Left ventricle myocardium superior (tissue), 1 donor: ENCODE measurements at regions not wholly inside any gene's neighbourhood (a gene's known extent, or its start where the extent isn't known, plus 50 kb on each side); places are given as distances from the start of the nearest gene placed in this dataset.
A peak's percentile ranks its signal among the peaks of the same experiment; 100 is the strongest.

Source experiments
- ATAC-seq: fragments of 200-7000 bp; cut with Tn5 transposase; one replicate; pipeline ENCODE4 v1.9.1; 2020; ENCODE audit warnings: mild to moderate bottlenecking, moderate library complexity
- DNase-seq: peaks from one replicate; pipeline ENCODE4 v3.0.0-alpha.2; 2020
- intact Hi-C: fragments of 100-400 bp; cut with micrococcal nuclease; formaldehyde crosslinking; loops from one replicate; pipeline ENCODE4 v1.11.0; 2022
- donor health status: DM: no; HTN: yes; CAD: no; lungs with severe emphysema.

DNA sequence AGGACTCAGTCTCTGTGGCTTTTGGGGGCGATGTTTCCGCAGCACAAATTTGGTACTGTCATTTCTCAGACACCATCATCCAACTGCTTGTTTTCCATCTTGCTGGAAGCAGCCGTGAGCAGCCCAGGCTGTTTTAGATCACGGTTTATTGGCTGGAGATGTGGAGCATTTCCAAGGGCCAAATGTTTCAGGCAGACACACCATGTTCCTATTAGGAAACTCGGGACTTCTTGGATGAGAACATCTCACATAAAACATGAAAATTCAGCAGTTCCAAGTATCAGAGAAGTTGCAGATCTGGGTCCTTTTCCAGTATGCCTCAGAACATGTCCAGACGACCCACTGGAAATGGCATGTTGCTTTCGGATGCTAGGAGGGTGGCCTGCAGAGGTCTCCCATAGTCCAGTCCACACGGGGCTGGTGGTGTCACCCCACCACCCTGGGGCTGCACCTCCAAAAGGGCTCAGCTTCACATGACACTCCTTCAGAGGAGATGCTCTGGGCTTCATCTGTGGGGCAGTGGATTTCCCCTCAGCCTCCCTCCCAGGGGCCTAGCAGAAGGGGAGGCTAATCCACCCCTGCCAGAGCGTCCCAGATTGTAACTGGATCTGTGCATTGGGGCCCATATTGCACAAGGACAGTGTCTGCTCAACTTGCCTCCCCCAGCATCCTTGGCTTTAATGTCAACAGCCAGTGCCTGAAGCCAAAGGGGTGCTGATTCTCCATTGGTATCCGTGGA lies 176.3 kb downstream of the SCP2D1 start:
- DNase-seq (peak; percentile 40), ATAC-seq (peak; percentile 90)

DNA sequence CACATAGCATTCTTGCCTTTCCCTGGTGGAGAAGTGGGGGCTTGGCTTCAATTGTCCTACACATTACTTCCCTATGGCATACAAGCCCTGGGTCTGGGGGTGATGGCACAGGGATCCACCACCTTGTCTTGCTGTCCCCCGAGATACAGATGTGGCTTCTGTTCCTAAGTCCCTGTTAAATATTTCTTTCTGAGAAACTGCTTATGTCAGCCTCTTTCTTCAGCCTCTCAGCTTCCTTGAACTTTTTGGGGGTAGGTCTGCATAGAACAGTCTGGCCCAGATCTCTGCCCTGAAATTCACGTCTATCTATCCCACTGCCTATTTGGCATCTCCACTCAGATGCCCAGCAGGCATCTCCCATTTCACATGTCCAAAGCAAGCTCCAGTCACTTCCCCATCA lies 177.4 kb downstream of the SCP2D1 start:
- DNase-seq (no peak), ATAC-seq (no peak)
- intact Hi-C loops, result no loop called here

More for the DNA sequence above, 176.3 kb downstream of the SCP2D1 start:
- intact Hi-C loops, result no loop called here

DNA sequence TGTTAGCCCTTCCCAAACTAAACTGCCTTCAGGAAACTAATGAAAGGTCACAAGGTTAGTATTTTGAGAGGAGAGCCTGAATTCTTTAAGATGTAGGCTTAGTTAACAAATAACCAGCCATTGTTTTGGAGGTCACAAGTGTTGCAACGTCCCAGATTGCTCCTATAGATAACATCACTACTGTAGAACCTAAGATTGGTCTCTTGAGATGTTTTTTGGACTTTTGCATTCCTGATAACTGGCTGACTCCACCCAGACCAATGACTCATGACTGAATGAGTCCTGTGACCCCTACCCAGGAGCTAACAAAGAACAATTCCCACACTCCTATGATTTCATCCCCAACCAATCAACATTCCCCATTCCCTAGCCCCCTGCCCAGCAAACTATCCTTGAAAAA lies 178.8 kb downstream of the SCP2D1 start:
- intact Hi-C loops, result no loop called here
- no peak for DNase-seq
- ATAC-seq, result no peak

DNA sequence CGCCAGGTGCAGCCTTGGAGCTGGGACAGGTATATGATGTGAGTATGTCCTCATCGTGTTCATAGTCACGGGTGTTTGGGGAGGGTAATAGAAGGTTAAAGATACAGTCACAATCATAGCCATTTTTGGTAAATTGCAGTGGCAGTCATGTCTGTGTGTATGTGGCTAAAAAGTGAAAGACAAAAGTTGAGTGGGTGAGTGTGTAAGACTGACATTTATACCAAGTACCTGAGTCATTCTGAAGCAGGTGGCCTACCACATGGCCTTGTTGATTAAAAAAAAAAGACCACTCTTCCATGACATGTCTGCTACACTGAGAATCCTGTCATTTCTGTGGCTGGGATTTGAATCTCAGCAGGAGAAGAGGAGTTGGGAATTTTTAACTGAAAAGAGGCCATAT lies 181.9 kb downstream of the SCP2D1 start:
- ATAC-seq, result no peak
- DNase-seq, result no peak
- intact Hi-C loops, result no loop called here

DNA sequence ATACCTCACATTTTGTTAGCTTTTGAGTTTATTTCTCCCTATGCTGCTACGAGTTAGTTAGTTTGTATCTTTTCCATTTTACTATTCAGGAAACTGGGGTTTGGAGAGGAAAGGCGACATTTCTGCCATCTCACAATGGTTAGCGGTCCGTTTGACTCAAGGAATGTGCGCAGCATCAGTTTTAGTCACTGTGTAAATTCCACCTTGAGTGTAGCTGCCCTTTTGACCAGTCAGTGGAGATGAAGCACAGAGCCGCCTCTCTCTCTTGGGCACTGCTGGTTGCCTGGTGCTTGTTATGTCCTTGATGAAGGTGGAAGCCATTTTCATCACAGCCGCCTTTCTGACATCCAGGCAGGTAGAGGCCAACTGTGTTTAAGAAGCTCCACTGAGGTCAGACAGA lies 185.5 kb downstream of the SCP2D1 start:
- no peak for DNase-seq
- intact Hi-C loops, result no loop called here
- no peak for ATAC-seq

DNA sequence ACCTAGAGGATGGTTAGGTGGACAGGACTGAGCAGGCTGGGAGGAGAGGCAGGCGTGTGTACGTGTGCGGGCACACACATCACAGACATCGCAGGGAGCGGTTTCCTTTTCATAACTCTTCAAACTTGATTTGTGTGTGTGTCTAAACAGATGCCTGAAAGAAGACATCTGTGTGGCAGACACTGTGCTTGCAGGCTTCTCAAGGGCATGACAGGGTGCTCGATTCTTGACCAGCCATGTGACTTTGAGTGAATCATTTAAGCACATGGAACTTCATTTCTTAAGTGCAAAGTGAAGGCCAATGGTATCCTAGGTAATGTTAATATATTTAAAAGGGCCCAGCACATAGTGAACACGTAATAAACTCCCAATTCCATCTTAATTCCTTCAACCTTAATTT lies 186.5 kb downstream of the SCP2D1 start:
- no peak for ATAC-seq
- no peak for DNase-seq
- intact Hi-C loops, result no loop called here

DNA sequence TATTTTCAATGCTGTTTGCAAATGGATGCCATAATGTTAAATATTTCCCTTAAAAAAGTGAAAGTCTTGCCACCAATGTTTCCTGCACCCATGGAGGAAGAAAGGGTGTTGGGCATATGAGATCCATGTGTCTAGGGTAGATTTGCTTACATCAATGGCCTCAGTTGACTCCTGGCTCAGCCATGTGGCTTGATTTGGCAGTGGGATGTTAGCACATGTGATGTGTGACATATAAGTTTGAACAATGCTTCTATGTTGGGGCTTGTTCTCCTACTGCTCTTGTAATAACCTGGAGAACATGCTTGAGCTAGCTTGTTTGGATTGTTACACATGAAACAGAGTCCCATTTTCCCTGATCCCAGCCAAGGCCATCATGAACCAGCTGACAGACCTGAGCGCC lies 187.6 kb downstream of the SCP2D1 start:
- intact Hi-C loops, result no loop called here
- DNase-seq (no peak), ATAC-seq (no peak)

DNA sequence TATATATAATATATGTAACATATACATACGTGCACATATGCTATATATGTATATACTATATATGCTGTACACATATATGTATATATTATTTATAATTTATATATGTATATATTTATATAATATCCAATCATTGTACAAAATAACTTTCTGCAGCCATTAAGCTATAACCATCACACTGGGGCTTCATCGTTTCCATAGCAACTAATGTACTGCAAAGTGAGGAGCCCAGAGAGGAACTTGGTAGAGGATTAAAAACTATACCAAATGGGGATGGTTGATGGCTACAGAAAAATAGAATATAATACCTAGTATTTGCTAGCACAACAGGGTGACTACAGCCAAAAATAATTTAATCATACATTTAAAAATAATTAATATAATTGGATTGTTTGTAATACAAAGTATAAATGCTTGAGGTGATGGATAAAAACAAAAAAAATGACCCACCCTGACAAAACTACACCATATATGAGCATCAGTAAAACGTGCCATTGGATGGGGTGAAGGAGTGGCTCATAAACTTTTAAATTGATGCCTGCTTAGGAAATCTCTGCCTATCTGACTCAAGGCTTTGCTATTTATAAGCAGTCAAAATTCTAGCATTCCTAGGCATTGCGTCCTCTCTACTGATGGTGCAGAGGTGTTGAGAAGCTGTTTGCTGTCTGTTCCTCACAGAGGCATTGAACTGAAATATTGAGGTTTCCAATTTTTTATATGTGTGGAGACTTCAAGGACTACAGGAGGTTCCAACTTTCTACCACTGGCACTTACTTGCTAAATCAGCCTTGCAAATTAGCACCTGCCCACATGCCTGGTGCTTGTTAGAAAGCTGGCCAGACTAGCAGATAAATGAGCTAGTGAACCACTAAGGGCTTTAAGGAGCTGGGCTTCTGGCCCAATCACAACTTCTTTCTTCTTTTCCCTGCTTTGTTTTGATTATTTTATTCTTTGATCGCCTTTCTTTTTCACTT lies 190.1 kb downstream of the SCP2D1 start:
- no peak for DNase-seq
- no peak for ATAC-seq
- intact Hi-C loops, result no loop called here

DNA sequence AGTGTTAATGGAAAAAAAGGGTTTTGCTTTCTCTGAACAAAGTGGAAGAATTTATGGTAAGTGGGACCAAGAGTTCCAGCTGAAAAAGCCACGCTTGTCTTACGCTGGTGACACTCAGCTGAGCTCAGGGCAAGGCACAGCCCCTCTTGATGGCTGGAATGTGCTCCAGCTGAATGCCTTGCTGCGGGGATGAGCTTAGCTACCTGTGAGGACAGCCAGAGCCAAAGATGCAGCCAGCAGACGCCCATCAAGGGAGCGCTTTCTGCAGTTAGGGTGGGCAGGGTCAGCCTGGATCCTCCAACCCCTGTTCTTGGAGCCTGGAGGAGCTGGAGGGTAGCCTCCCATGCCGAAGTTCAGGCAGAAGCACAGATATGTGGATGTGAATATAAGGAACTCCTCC lies 191.4 kb downstream of the SCP2D1 start:
- intact Hi-C loops, result no loop called here
- no peak for DNase-seq
- no peak for ATAC-seq

DNA sequence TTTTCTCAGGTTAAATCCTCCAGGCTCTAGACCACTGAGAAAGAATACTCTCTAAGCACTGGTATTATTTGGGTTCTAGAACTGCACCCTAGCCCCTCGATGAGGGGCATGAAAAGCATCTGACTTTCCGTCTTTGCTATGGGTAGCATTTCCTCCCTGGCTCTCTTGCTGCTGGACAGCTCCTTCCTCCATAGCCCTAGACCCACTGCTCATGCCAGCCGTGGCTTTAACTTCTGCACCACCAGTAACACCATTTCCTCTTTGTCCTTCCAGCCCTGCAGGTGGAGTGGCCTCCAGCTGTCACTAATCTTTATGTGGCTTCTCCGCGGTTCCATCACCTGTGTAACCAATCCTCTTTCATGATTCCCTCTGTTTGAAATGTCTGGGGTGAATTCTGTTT lies 194.9 kb downstream of the SCP2D1 start:
- DNase-seq (no peak), ATAC-seq (no peak)
- intact Hi-C loops, result no loop called here

DNA sequence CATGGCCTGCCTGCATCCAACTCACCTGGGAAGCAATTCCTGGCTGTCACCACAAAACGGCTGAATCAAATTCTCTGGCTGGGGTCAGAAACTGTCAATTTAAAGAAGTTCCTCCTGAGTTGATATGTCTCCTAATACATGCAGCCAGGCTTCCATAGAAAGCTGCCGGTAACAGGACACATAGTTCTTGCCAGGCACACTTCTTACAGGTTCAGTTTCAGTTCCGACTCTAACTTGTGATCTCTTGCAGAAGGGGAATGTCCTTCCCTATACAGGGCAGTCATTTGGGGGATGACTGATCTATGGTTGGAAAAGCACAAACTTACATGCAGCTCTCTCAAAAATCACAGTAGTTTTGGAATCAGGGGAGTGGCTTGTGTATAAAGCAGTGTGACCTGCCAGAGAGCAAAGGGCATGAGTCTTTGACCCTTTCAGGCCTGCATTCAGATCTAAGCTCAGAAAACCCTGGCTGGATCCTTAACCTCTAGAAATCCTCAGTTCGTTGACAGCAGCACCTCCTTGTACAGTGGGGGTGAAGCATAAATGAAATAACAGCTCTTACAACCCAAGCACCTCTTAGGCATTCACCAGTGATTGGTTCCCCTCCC lies 195.6 kb downstream of the SCP2D1 start:
- ATAC-seq, result no peak
- no peak for DNase-seq
- intact Hi-C loops, result no loop called here

DNA sequence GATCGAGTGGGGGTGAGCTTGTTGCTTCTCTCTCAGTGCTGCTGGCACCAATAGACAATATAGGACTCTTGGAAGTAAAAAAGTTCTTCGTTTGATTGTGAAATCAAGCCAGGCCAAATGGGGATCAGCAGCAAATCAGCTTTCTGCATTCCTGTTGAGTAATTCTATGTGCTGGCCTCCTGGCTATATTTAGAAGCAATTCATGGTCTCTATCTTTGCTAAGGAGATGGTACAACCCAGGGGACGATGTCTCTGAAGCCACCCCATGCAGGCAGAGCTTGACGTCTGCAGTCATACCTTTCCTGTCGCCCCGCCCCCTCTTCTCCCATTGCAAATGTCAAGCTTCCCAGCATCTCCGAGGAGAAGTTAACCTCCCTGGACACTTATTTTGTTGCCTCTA lies 199.1 kb downstream of the SCP2D1 start:
- intact Hi-C loops, result no loop called here

DNA sequence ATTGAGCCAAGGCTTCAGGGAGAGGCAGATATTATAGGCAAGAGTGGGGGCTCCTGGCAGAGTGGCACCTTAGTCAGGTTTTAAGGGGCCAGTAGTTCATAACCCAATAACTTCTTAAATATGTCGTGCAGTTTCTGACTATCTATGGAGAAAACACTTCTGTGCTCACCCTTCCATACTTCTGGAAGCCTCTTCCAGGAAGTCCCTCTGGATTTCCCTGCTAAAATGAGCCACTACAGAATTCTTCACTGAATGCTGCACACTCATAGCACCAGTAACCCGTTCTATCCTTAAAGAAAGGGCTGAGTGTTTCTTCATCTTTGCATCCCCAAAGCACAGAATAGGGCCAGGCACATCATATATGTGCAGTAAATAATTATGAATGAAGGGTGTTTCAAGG lies 198.5 kb upstream of the SLC24A3 start:
- intact Hi-C loops, result no loop called here
- no peak for DNase-seq
- ATAC-seq, result no peak

More for the DNA sequence above, 199.1 kb downstream of the SCP2D1 start:
- peak; percentile 77 for ATAC-seq
- no peak for DNase-seq

DNA sequence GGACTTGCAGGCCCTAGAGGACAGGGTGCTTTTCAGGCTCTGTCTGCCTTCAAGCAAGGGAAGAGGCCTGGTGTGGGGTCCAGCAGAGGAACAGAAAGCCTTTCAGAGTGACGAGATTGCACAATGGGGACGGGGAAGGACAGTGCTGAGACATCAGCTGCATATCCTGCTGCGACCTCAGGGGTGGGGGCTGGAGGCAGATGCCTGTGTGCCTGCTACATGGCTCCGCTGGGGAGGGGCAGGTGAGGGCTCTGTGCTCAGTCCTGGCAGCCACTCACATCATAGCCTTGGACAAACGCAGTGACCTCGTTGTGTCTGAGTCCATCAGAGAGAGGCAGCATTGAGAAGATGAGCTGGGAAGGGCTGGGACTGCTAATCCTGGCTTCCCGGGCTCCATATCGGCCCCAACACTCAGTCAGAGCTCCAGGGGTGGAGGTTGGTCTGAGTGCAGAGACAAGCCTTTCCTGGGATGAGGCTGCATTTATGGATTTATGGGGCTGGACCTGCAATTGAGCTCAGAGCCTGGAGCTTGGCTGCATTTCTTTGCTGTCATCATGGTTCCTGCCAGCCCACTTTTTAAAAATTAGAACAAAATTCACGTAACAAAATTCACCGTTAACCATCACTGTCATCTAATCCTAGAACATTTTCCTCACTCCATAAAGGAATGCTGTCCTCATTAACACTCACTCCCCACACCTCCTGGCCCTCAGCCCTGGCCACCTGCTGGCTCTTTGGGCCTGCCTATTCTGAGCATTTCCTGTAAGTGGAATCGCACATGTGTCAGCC lies 196.9 kb upstream of the SLC24A3 start:
- DNase-seq (no peak), ATAC-seq (no peak)
- intact Hi-C loops, result no loop called here

DNA sequence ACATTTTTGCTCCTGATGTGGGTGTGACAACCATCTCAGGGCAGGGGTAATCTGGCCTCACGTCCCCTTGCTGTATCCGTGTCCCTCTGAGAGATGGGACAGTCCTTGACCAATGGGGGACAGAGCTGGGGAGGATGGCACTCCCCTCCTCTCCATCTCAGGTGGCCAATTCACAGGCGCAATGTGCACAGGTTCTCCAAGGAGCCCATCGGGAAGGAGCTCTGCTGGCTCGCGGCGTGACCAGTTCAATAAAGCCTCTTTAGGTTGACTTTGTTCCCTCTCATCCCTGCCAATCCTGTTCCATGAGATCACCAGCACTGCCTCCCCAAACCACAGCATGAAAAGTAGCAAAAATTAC lies 196.3 kb upstream of the SLC24A3 start:
- ATAC-seq (no peak), DNase-seq (no peak)
- intact Hi-C loops, result no loop called here

DNA sequence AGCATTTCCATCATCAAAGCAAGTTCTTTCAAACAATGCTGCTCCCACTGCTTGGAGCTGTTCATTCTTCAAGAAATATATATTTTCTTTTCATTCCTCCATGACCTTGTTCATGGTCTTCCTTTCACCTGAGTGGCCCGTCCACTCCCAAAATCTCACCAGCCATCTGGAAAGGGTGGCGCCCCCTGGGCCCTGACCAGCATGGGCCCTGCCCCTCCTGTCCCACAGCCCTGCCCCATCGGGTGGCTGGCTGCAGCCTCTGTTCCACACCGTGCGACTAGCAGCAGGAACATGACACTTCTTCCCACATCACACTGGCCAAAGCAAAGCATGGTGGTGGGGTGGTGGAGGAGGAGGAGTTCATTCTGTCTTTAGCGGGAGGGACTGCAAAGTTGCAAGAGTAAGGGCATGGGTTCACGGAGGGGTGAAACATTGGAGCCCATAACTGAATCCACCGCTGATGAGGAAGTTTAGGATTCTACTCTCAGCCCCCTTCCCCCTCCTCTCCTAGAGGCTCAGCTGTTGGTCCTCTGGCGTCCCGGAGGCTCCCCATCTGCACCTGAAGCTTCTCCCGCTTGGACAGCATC lies 195.2 kb upstream of the SLC24A3 start:
- DNase-seq (no peak), ATAC-seq (no peak)
- intact Hi-C loops, result no loop called here

DNA sequence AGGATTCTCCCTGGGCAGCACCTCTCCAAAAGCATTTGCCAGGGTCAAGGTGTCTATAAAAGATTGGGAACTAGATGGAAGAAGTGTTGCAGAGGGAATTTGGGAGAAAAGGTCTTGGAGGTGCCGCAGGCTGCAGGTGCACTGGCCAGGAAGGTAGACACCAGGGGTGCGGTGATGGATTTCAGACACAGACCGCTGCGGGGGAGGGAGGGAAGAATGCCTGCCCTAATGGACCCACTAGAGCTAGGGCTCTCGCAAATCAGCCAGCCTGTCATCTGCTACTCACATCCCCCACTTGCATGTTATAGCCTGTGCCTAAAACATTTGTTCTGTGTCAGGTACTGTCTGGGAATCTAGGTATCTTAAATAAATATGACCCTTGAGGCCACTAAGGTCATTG lies 193.6 kb upstream of the SLC24A3 start:
- intact Hi-C loops, result no loop called here
- ATAC-seq (no peak), DNase-seq (no peak)

DNA sequence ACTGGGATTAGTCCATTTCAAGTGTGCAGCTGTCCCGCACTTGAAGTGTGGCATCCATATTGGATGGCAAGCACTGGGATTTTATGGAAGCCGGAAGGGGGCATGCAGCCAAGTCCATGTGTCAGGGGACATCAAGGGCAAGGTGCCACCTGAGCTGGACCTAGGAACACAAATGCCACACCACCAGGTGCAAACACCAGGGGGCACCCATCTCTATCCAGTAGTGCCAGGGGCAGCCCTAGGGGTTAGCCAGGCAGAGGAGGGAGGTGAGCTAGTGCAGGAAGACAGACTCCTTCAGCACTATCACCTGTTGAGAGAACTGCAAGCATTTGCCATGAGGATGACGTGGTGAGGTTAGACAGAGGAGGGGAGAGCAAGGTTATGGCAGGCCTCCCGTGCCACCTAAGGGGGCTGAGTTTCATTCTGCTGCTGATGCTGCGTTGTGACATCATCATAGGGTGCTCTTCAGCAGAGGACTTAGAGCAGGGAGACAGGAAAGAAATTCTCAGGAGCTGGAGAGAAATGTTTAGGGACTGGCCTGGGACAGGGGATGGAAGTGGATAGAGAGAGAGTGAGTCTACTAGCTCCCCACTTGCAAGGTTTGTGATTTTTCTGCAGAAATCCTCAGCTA lies 192.6 kb upstream of the SLC24A3 start:
- intact Hi-C loops, result no loop called here
- ATAC-seq, result no peak
- no peak for DNase-seq
